CD4-positive, alpha-beta T cell treated with Interleukin-21 for 1 hour (primary cell): ENCODE measurements at regions not wholly inside any gene's neighbourhood (a gene's known extent, or its start where the extent isn't known, plus 50 kb on each side); places are given as distances from the start of the nearest gene placed in this dataset.
"Not testable (repeated sequence)": the region's sequence is repeated elsewhere in the genome, so short reads cannot be mapped to it uniquely, and the experiment has no call there.

Experiments
- DNase-seq: peaks from one replicate; pipeline ENCODE4 v3.0.0-alpha.2; 2020

DNA sequence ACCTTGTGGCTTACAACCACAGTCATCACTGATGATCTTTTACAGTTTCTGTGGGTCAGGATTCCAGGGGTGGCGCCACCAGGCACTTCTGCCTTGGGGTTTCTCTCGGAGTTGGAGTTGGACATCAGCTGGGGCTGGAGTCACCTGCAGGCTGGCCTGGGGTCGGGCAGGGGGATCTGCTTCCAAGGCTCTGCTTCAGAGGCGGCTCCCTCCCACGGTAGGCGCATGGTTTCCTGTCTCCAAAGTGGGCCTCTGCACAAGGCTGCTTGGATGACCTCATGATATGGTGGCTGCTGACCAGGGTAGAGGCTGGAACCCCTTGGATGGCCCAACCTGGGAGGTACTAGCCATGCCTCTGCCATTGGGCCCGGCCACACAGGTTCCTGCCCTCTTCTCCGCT is 170.6 kb upstream of the CIBAR2 start:
- no peak for DNase-seq

DNA sequence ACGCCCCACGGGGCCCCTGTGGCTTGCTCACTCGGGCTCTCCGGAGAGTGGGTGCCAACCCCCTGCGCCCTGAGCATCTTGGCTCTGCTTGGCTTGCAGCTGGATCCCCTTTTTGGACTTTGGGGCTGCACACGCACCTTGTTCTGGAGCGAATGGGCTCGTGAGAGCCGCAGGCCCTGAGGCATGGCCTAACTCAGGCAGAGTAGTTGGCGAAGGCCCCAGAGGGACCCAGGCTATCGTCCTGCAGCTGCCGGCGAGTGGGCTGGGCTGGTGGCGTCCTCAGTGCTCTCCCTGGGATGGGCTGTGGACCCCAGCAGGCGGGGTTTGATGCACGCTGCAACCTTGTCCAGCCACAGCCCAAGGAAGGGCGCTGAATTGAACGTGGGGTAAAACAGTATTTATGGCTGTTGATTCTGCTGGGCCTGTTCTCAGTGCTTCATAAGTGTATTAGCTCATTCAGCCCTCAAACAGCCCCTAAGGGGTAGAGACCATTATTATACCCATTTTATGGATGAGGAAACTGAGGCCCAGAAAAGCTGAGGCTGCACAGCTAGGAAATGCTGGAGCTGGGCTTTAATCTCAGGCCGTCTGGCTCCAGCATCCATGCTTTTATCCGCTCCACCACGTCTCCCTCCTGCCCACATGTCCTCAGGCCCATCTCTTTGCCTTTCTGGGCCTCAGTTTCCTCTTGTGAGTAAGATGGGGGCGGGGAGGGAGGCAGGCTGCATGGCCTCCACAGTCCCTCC is 171.2 kb upstream of the CIBAR2 start:
- no peak for DNase-seq

GRCh38 chr16:85284141-85284817 is 172.0 kb upstream of the CIBAR2 start:
- DNase-seq, result no peak

GRCh38 chr16:85285681-85286065 is 173.4 kb upstream of the CIBAR2 start:
- DNase-seq, result no peak

GRCh38 chr16:85286066-85286831 is 174.0 kb upstream of the CIBAR2 start:
- DNase-seq, result no peak

DNA sequence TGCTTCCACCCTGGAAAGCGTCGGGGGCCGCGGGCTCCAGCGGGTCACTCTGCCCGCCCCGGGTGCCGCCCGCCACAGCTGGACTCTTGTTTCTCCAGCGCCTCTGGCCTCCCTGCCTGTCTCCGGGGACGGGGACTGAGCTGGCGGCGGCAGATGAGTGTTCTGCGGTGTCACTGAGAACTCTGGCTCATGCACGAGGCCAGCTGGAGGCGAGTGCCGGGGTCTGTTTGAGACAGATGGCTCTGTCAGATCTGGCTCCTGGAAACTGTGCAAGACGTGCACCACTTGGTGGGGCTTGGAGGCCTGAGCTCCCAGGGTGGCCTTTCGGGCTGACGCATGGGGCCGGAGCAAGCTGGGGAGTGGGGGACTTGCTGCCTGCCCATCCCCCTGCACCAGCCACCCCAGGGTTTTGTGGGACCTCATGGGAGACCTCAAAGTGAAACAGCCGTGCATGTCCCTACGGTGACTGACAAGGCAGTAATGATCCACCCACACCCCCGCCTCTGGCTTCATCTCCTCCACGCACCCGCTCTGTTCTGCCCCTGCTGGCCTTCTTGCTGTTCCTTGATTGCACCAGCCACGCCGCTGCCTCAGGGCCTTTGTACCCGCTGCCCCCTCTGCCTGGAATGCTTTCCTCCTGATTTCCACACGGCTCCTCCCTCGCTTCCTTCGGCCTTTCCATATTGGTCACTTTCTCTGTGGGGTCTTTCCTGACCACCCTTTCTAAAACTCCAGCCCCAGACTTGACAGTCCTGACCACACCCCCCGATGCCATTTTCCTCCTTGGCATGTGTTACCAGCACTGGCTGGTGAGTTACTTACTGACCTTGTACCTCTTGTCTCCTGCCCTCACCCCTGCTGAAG is 174.9 kb upstream of the CIBAR2 start:
- no peak for DNase-seq

DNA sequence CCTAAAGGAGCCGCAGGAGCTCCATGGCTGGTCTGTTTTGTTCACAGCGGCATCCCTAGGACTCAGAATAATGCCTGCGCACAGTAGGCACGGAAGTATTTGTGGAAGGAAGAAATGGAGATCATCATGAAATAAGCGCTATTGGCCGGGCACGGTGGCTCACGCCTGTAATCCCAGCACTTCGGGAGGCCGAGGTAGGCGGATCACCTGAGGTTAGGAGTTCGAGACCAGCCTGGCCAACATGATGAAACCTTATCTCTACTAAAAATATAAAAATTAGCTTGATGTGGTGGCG is 175.5 kb upstream of the CIBAR2 start:
- DNase-seq, result not testable (repeated sequence)

GRCh38 chr16:85288341-85288868 is 176.1 kb upstream of the CIBAR2 start:
- no peak for DNase-seq

GRCh38 chr16:85288869-85289660 is 176.8 kb upstream of the CIBAR2 start:
- DNase-seq, result no peak

DNA sequence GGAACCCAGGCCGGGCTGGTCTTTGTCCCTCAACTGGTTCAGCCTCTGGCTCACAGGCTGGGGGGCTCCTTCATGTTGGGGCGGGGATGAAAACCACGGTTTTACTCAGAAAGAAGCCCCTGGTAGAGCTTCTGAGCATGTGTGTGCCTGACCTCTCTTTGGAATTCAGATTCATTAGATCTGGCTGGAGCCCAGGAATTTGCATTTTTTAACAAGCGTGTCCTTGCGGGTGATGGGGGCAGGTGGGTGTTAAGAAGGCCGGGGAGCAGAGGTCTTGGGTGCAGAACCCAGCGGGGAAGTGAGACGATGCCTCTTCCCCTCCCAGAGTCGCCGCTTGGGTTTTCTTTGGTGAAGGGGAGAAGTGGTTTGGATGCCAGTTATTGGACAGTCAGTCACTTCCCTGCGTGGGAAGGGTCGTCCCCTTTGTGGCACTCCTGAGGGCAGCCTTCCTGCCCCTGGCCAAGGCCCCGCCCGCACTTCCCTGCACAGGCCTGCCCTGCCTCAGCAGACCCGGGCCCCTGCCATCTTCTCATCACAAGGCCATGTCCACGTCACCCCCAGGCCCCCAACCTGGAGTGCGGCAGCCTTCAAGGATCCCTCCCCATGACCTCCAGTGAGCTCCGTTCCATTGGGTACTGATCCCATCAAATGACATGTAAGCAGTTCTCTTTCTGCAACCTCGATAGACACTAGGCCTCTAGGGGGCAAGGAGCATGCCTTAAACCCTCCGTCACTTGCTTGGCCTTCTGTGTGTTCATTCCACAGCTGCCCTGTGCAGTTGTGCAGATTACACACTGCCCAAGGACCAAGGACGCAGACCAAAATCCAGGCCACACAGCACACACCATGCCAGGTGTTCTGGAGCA is 177.7 kb upstream of the CIBAR2 start:
- DNase-seq, result no peak

GRCh38 chr16:85290626-85291301 is 178.5 kb upstream of the CIBAR2 start:
- no peak for DNase-seq

GRCh38 chr16:85291302-85292148 is 179.3 kb upstream of the CIBAR2 start:
- peak; percentile 3 for DNase-seq

GRCh38 chr16:85293458-85293857 is 181.2 kb upstream of the CIBAR2 start:
- no peak for DNase-seq

GRCh38 chr16:85293904-85294642 is 181.8 kb upstream of the CIBAR2 start:
- DNase-seq, result no peak

- DNase-seq, result no peak
Observed at GRCh38 chr16:85294810-85295508, 182.7 kb upstream of the CIBAR2 start.

DNA sequence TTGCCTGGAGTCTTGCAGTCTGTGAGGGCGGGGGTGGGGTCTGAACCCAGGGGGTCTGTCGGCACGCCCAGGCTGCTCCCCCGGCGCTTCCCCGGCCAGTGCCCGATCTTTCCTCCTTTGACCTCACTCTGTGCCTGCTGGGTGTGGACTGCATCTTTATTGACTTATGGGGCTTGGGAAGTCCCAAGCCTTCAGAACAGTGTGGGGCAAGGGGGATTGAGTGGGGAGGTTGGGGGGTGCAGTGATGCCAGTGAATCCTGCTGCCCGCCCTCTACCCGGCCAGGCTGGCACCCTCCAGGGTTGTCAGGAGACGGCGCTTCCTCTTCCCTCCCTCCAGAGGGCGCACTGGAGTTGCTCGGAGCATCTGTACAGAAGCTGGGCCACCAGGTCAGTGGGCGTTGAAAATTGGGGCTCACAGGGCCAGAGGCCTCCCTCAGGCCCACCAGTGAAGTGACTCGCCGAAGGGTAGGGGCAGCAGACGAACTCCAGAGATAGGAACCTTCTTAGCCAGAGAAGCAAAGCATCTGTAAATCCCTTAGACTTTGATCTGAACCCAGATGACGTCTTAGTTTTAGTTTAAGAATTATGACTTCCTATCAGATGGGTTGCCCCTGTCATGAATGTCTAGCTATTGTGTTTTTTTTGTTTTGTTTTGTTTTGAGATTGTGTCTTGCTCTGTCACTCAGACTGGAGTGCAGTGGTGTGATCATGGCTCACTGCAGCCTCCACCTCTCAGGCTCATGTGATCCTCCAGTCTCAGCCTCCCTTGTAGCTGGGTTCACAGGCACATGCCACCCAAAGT is 184.8 kb upstream of the CIBAR2 start:
- DNase-seq, result peak; percentile 42

- DNase-seq, result no peak
Observed at GRCh38 chr16:85297881-85298280, 185.6 kb upstream of the CIBAR2 start.
